Pulmonary artery endothelial cell (primary cell): ENCODE measurements at regions not wholly inside any gene's neighbourhood (a gene's known extent, or its start where the extent isn't known, plus 50 kb on each side); places are given as distances from the start of the nearest gene placed in this dataset.
"Not testable (repeated sequence)": the region's sequence is repeated elsewhere in the genome, so short reads cannot be mapped to it uniquely, and the experiment has no call there.

Experiments used
- DNase-seq: peaks from one replicate; pipeline ENCODE4 v3.0.0-alpha.2; 2011; ENCODE audit warnings: low read depth, low spot score

GRCh38 chr1:164131949-164132348, 427.0 kb upstream of the PBX1 start:
- DNase-seq: no peak

GRCh38 chr1:164137273-164137925, 421.6 kb upstream of the PBX1 start:
- no peak for DNase-seq

- DNase-seq: no peak
Measured at GRCh38 chr1:164141797-164142196, 417.2 kb upstream of the PBX1 start.

- DNase-seq: no peak
Measured at GRCh38 chr1:164154622-164155021, 404.4 kb upstream of the PBX1 start.

- no peak for DNase-seq
Measured at GRCh38 chr1:164155347-164155746, 403.6 kb upstream of the PBX1 start.

GRCh38 chr1:164163289-164163849, 395.6 kb upstream of the PBX1 start:
- DNase-seq: no peak

- DNase-seq: no peak
Measured at GRCh38 chr1:164165466-164165865, 393.5 kb upstream of the PBX1 start.

- not testable (repeated sequence) for DNase-seq
Measured at GRCh38 chr1:164166454-164166853, 392.5 kb upstream of the PBX1 start.

GRCh38 chr1:164177118-164177517, 381.9 kb upstream of the PBX1 start:
- DNase-seq: no peak

- DNase-seq: no peak
Measured at GRCh38 chr1:164180824-164181223, 378.2 kb upstream of the PBX1 start.

GRCh38 chr1:164183854-164184635, 374.9 kb upstream of the PBX1 start:
- no peak for DNase-seq

- DNase-seq: no peak
Measured at GRCh38 chr1:164186881-164187280, 372.1 kb upstream of the PBX1 start.

- no peak for DNase-seq
Measured at GRCh38 chr1:164188497-164188896, 370.5 kb upstream of the PBX1 start.

- no peak for DNase-seq
Measured at GRCh38 chr1:164191191-164191590, 367.8 kb upstream of the PBX1 start.

GRCh38 chr1:164210211-164210739, 348.7 kb upstream of the PBX1 start:
- no peak for DNase-seq

GRCh38 chr1:164223378-164223777, 335.6 kb upstream of the PBX1 start:
- DNase-seq: no peak

GRCh38 chr1:164225011-164225410, 334.0 kb upstream of the PBX1 start:
- DNase-seq: no peak

- no peak for DNase-seq
Measured at GRCh38 chr1:164226977-164227376, 332.0 kb upstream of the PBX1 start.

GRCh38 chr1:164228928-164229327, 330.1 kb upstream of the PBX1 start:
- DNase-seq: no peak

- DNase-seq: no peak
Measured at GRCh38 chr1:164233149-164233548, 325.8 kb upstream of the PBX1 start.

GRCh38 chr1:164240081-164240480, 318.9 kb upstream of the PBX1 start:
- no peak for DNase-seq

GRCh38 chr1:164250365-164250764, 308.6 kb upstream of the PBX1 start:
- no peak for DNase-seq

- no peak for DNase-seq
Measured at GRCh38 chr1:164256456-164256855, 302.5 kb upstream of the PBX1 start.
